ENCODE measurements at regions not wholly inside any gene's neighbourhood (a gene's known extent, or its start where the extent isn't known, plus 50 kb on each side); places are given as distances from the start of the nearest gene placed in this dataset.

GRCh38 chr14:101706509-101707067, 54.9 kb upstream of the PPP2R5C start:
- DNase-seq (ENCODE audit: low read depth, low spot score), result no peak

GRCh38 chr14:101707068-101707842, 54.3 kb upstream of the PPP2R5C start:
- no peak for DNase-seq (ENCODE audit: low read depth, low spot score)

GRCh38 chr14:101707863-101708620, 53.5 kb upstream of the PPP2R5C start:
- no peak for DNase-seq (ENCODE audit: low read depth, low spot score)

DNA sequence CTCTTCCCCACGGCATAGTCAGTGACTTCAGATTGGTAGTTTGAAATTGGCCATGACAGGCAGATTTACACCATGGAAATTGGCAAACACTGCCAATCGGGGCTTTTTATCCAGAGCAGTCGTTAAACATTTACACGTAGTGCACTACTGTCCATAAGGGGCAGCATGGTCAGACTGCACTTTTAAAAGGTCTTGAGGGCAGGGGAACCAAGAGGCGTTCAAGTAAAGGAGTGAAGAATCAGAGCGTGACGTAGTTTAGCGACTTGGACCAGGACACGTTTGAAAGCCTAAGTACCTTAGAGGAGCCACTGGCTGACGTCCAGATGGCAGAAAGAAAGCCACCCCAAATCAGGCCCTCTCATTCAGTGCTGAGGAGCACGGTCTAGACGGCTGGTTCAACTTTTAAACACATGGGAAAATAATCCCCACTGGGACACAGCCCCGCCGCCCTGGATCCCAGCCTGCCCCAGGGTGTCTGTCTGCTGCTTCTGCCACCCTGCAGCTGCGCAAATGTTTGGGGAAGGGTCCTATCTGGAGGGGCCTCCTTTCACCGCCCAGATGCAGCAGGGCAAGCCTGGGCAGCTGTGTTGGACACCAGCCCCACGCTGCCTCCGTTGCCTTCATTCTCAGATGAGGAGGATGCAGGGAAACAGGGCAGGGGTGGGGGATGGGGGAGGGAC, 52.5 kb upstream of the PPP2R5C start:
- no peak for DNase-seq (ENCODE audit: low read depth, low spot score)

GRCh38 chr14:101709533-101709881, 52.0 kb upstream of the PPP2R5C start:
- no peak for DNase-seq (ENCODE audit: low read depth, low spot score)

GRCh38 chr14:101709962-101710931, 51.3 kb upstream of the PPP2R5C start:
- DNase-seq (ENCODE audit: low read depth, low spot score), result no peak

DNA sequence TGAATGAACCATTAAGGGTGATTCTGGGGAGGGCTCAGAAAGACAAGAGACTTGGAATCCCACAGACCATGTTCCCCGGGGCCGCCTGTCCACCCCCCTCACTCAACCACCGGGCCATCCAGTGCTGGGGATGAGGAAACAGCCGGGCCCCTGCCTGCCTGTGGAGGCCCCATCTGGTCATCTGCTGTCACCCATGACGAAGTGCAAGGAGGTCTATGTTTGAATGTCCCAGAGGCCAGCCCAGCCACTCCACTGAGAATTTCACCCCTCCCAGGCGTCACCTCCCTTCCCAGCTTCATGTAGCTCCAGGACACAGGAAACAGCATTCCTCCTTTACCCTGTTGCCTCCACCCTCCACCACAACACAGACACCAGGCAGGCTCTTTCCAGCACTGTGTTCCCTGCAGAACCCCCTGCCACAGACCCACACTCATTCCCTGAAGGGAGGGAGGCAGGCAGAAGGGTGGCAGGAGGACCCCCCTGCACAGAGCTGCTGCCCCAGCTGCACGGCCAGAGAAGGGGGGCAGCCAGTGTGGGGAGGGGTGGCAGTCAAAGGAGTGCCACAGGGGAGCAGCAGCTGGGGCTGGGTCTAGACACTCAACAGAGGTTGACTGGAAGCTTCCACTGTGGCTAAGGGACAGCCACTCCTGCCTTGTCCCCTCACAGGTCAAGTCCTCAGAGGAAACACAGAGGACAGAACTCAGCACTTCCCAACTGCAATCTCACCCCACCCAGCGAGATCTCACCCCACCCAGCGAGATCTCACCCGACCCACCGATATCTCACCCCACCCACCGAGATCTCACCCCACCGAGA, 50.3 kb upstream of the PPP2R5C start:
- DNase-seq (ENCODE audit: low read depth, low spot score), result no peak
